Loucy (cell line): ENCODE measurements at regions not wholly inside any gene's neighbourhood (a gene's known extent, or its start where the extent isn't known, plus 50 kb on each side); places are given as distances from the start of the nearest gene placed in this dataset.

Source experiments
- CTCF ChIP-seq: fragments of 200-600 bp; sonication (generic); conservative IDR thresholded peaks from 2 replicates; pipeline ENCODE4 v1.5.1; 2014; ENCODE audit warnings: mild to moderate bottlenecking, antibody characterized with exemption, low read length
- EZH2phosphoT487 ChIP-seq: fragments of 200-600 bp; IDR thresholded peaks from 2 replicates; pipeline ENCODE4 v1.6.1; 2018; ENCODE audit warnings: antibody characterized with exemption, mild to moderate bottlenecking, moderate library complexity, borderline replicate concordance

DNA sequence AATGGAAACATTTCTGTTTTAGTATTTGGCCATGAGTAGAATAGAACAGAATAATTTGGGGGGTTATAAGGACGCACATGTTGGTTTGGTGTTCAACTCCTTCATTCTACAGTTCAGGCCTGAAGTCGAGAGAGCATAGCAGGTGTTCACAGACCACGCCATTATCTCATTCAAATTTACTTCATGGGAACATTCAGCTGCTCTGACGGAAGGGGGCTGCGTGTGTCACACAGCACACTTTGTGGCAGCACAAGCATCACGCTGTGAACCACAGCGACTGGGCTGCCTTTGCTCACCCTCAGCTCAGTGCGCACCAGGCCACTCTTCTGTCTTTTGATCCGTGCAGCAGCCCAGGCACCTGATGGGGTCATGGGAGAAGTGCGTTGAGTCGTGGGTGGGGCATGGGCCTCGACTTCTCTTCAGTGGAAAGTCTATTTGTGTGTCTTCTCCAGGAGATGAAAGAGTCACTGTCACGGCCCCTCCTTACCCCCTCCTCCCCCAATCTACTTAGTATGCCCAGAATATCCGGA is 348.6 kb upstream of the SALL3 start:
- TF ChIP-seq CTCF (no peak), EZH2phosphoT487 (no peak)
